SK-N-SH (cell line): ENCODE measurements at regions not wholly inside any gene's neighbourhood (a gene's known extent, or its start where the extent isn't known, plus 50 kb on each side); places are given as distances from the start of the nearest gene placed in this dataset.

ENCODE experiments used
- CTCF ChIA-PET: fragments of 300-600, 350-600 bp; formaldehyde crosslinking; extraction: SDS; loops from one replicate; lab custom pipeline; 2021; lab: Yijun Ruan, JAX
- POLR2A ChIA-PET: fragments of 350-600 bp; sonication (Branson Sonifier 250); formaldehyde crosslinking; extraction: SDS; loops from one replicate; lab custom pipeline; 2020; ENCODE audit warnings: antibody characterized with exemption, inconsistent platforms; lab: Yijun Ruan, JAX
- DNase-seq: peaks from one replicate; pipeline ENCODE4 v3.0.0; 2012
- H2AFZ ChIP-seq: fragments of 200-600 bp; sonication (generic); 2 replicates; pipeline ENCODE4 v1.8.1; 2016; ENCODE audit warnings: antibody characterized with exemption, mild to moderate bottlenecking, low read depth
- H3F3A ChIP-seq: fragments of 200-600 bp; sonication (generic); replicated peaks from 2 replicates; pipeline ENCODE3; 2016; ENCODE audit warnings: antibody characterized with exemption, mild to moderate bottlenecking; ENCODE audit not compliant: insufficient read depth
- H3K27ac ChIP-seq, 2 experiments: fragments of 200-500 bp in 1 of 2; fragments of 200-600 bp in 1 of 2; sonication (Bioruptor generic) in 1 of 2; sonication (generic), shearing (Covaris generic) in 1 of 2; 2 replicates each; pipeline versions ENCODE4 v1.5.1 to v1.6.1; 2014 to 2016; ENCODE audit warnings: low read depth in 2 of 2, inconsistent platforms in 1 of 2, low read length in 1 of 2, mild to moderate bottlenecking in 1 of 2, mixed read lengths in 1 of 2
- H3K27me3 ChIP-seq: fragments of 200-600 bp; sonication (generic), shearing (Covaris generic); 2 replicates; pipeline ENCODE4 v1.6.1; 2016; ENCODE audit warnings: mixed run types; ENCODE audit not compliant: insufficient read depth
- H3K36me3 ChIP-seq, 2 experiments: fragments of 200-500 bp in 1 of 2; fragments of 200-600 bp in 1 of 2; sonication (Bioruptor generic) in 1 of 2; sonication (generic) in 1 of 2; replicated peaks in 1 of 2; 2 replicates each; pipeline versions ENCODE3 to v1.5.1; 2014 to 2016; ENCODE audit warnings: low read length in 1 of 2, mild to moderate bottlenecking in 1 of 2; ENCODE audit not compliant: insufficient read depth in 2 of 2, control insufficient read depth in 1 of 2
- H3K4me1 ChIP-seq, 2 experiments: fragments of 200-500 bp in 1 of 2; fragments of 200-600 bp in 1 of 2; sonication (Bioruptor generic) in 1 of 2; sonication (generic), shearing (Covaris generic) in 1 of 2; 2 replicates each; pipeline versions ENCODE4 v1.5.1 to v1.6.1; 2014 to 2016; ENCODE audit warnings: low read depth in 1 of 2, low read length in 1 of 2, mixed run types in 1 of 2; ENCODE audit not compliant: insufficient read depth in 2 of 2, control insufficient read depth in 1 of 2
- H3K4me2 ChIP-seq: fragments of 200-600 bp; sonication (generic), shearing (Covaris generic); 2 replicates; pipeline ENCODE4 v1.6.1; 2017; ENCODE audit warnings: mixed run types
- H3K4me3 ChIP-seq, 2 experiments: fragments of 200-500 bp in 1 of 2; fragments of 200-600 bp in 1 of 2; sonication (Bioruptor generic) in 1 of 2; sonication (generic), shearing (Covaris generic) in 1 of 2; 2 replicates each; pipeline versions ENCODE4 v1.5.1 to v1.8.1; 2014 to 2016; ENCODE audit warnings: low read depth in 2 of 2, inconsistent platforms in 1 of 2, low read length in 1 of 2, mild to moderate bottlenecking in 1 of 2, mixed read lengths in 1 of 2, moderate library complexity in 1 of 2
- H3K79me2 ChIP-seq: fragments of 200-600 bp; sonication (generic); 2 replicates; pipeline ENCODE4 v1.8.1; 2017; ENCODE audit warnings: mild to moderate bottlenecking; ENCODE audit not compliant: insufficient read depth
- H3K9ac ChIP-seq: fragments of 200-600 bp; sonication (generic); 2 replicates; pipeline ENCODE4 v1.6.1; 2017; ENCODE audit warnings: mixed run types
- H3K9me2 ChIP-seq: fragments of 200-600 bp; sonication (generic); 2 replicates; pipeline ENCODE4 v1.6.1; 2017; ENCODE audit warnings: mixed run types
- H3K9me3 ChIP-seq: fragments of 200-600 bp; sonication (generic); 2 replicates; pipeline ENCODE4 v1.6.1; 2017; ENCODE audit warnings: mixed run types, mild to moderate bottlenecking, moderate library complexity
- H4K20me1 ChIP-seq: fragments of 200-600 bp; sonication (generic); 2 replicates; pipeline ENCODE4 v1.6.1; 2017; ENCODE audit warnings: mild to moderate bottlenecking, mixed run types; ENCODE audit not compliant: insufficient read depth
- ELF1 ChIP-seq: IDR thresholded peaks from 2 replicates; pipeline ENCODE4 v1.4.0; 2012
- EP300 ChIP-seq, 2 experiments: IDR thresholded peaks; 2 replicates each; pipeline versions ENCODE4 v1.4.0 to v1.6.1; 2012; ENCODE audit warnings: borderline replicate concordance in 1 of 2, low read depth in 1 of 2, low read length in 1 of 2
- FOXM1 ChIP-seq: IDR thresholded peaks from 2 replicates; pipeline ENCODE4 v1.4.0; 2012; ENCODE audit warnings: low read depth, mild to moderate bottlenecking
- JUND ChIP-seq: IDR thresholded peaks from 2 replicates; pipeline ENCODE4 v1.4.0; 2012
- MXI1 ChIP-seq: IDR thresholded peaks from 2 replicates; pipeline ENCODE4 v1.6.1; 2012; ENCODE audit warnings: mild to moderate bottlenecking, low read depth, low read length, improper control_type of control experiment
- NFIC ChIP-seq: IDR thresholded peaks from 2 replicates; pipeline ENCODE4 v1.4.0; 2012; ENCODE audit warnings: borderline replicate concordance
- NRF1 ChIP-seq: IDR thresholded peaks from 2 replicates; pipeline ENCODE4 v1.6.1; 2012; ENCODE audit warnings: low read depth, mild to moderate bottlenecking, low read length
- POLR2AphosphoS5 ChIP-seq: IDR thresholded peaks from 2 replicates; pipeline ENCODE4 v1.6.1; 2012; ENCODE audit warnings: low read depth, low read length
- SMC3 ChIP-seq: IDR thresholded peaks from 2 replicates; pipeline ENCODE4 v1.6.1; 2012; ENCODE audit warnings: low read depth, low read length, improper control_type of control experiment
- TAF1 ChIP-seq: IDR thresholded peaks from 2 replicates; pipeline ENCODE4 v1.6.1; 2012; ENCODE audit warnings: low read depth, mild to moderate bottlenecking, low read length, moderate library complexity, borderline replicate concordance
- TCF12 ChIP-seq: IDR thresholded peaks from 2 replicates; pipeline ENCODE4 v1.4.0; 2012
- WGBS: methylation state at CpG from one replicate; pipeline ENCODE4 v1.1.6; 2017; ENCODE audit warnings: low lambda C conversion rate; 5-methylcytosine and 5-hydroxymethylcytosine counted together
- TF ChIP-seq, protein P1 (sequence below): IDR thresholded peaks from 2 replicates; pipeline ENCODE4; 2012
- TF ChIP-seq, protein P2 (sequence below): fragments of 200-600 bp; sonication (generic); IDR thresholded peaks from 2 replicates; pipeline ENCODE4 v1.6.1; 2017; ENCODE audit warnings: antibody characterized with exemption, mild to moderate bottlenecking, moderate library complexity
- TF ChIP-seq, protein P3 (sequence below): IDR thresholded peaks from 2 replicates; pipeline ENCODE4 v1.4.0; 2012; ENCODE audit warnings: low read depth
- TF ChIP-seq, protein P4 (sequence below): IDR thresholded peaks from 2 replicates; pipeline ENCODE4 v1.6.1; 2012; ENCODE audit warnings: mild to moderate bottlenecking, low read depth, low read length, moderate library complexity
- TF ChIP-seq, protein P5 (sequence below): fragments of 150-350 bp; IDR thresholded peaks from 2 replicates; pipeline ENCODE4 v1.6.1; 2017; ENCODE audit warnings: antibody characterized with exemption, low read length, low read depth, borderline replicate concordance
- TF ChIP-seq, protein P6 (sequence below): IDR thresholded peaks from 2 replicates; pipeline ENCODE4 v1.4.0; 2012; ENCODE audit warnings: low read depth, borderline replicate concordance

DNA sequence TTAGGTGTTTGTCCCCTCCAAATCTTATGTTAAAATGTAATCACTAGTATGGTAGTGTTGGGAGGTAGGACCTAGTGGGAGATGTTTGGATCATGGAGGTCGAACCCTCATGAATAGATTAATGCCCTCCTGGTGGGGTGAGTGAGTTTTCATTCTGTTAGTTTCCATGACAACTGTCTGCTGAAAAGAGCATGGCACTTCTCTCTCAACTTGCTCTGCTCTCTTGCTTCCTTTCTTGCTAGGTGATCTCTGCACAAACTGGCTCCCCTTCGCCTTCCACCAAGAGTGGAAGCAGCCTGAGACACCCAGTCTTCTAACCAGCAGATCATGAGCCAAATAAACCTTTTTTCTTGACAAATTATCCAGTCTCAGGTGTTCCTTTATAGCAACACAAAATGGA is 853.9 kb downstream of the SORCS1 start:
- Histone ChIP-seq H4K20me1 (no peaks in the 10 kb centered on the region), H3K4me1 (no peaks in the 10 kb centered on the region), H3F3A (no peaks in the 10 kb centered on the region), H3K79me2 (no peaks in the 10 kb centered on the region), H3K9me3 (no peaks in the 10 kb centered on the region), H3K9me2 (no peaks in the 10 kb centered on the region), H3K4me3 (no peak overlapping the region; a peak in 1 of 4 replicates), H3K27ac (no peak overlapping the region), H3K4me2 (no peak overlapping the region), H2AFZ (no peak overlapping the region), H3K27me3 (no peaks in the 10 kb centered on the region), H3K36me3 (no peaks in the 10 kb centered on the region), H3K9ac (no peak overlapping the region)
- CTCF ChIA-PET: no interaction called here
- no peak for DNase-seq
- POLR2A ChIA-PET: no interaction called here
- WGBS: 6% methylated on average over 2 of the region's 2 CpGs
- TF ChIP-seq NRF1: no peak
- TF ChIP-seq JUND: no peak
- TF ChIP-seq TCF12: no peak
- no peak for TF ChIP-seq MXI1
- TF ChIP-seq EP300 (IDR thresholded peaks at IDR 0.05; ENCODE audit: borderline replicate concordance in 1 of 2, low read depth in 1 of 2, low read length in 1 of 2): no peak
- TF ChIP-seq POLR2AphosphoS5: no peak
- TF ChIP-seq, protein P1, sequence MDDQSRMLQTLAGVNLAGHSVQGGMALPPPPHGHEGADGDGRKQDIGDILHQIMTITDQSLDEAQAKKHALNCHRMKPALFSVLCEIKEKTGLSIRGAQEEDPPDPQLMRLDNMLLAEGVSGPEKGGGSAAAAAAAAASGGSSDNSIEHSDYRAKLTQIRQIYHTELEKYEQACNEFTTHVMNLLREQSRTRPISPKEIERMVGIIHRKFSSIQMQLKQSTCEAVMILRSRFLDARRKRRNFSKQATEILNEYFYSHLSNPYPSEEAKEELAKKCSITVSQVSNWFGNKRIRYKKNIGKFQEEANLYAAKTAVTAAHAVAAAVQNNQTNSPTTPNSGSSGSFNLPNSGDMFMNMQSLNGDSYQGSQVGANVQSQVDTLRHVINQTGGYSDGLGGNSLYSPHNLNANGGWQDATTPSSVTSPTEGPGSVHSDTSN: no peak
- no peak for TF ChIP-seq FOXM1
- TF ChIP-seq, protein P2, sequence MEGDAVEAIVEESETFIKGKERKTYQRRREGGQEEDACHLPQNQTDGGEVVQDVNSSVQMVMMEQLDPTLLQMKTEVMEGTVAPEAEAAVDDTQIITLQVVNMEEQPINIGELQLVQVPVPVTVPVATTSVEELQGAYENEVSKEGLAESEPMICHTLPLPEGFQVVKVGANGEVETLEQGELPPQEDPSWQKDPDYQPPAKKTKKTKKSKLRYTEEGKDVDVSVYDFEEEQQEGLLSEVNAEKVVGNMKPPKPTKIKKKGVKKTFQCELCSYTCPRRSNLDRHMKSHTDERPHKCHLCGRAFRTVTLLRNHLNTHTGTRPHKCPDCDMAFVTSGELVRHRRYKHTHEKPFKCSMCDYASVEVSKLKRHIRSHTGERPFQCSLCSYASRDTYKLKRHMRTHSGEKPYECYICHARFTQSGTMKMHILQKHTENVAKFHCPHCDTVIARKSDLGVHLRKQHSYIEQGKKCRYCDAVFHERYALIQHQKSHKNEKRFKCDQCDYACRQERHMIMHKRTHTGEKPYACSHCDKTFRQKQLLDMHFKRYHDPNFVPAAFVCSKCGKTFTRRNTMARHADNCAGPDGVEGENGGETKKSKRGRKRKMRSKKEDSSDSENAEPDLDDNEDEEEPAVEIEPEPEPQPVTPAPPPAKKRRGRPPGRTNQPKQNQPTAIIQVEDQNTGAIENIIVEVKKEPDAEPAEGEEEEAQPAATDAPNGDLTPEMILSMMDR: no peak
- TF ChIP-seq NFIC: no peak

DNA sequence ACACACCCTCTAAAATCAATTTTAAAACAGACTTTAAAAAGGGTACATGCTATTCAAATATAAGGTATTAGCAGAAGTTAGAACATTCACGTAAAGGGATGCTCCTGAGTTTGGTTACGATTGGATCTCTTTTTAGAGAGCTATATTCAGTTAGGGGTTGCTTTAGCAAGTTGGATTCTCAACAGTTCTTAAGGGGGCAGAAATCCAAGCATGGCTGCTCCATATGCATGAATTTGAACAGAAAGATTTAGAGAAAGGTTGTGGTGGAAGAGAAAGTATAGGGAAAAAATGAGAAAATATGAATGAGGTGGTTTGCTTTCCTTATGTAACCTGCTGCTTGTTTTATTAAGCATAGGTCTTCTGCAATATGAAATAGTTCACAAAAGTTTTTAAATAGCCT is 855.1 kb downstream of the SORCS1 start:
- POLR2A ChIA-PET: no interaction called here
- DNase-seq: no peak
- Histone ChIP-seq H3K36me3 (no peaks in the 10 kb centered on the region), H3K4me3 (no peak overlapping the region), H3K79me2 (no peaks in the 10 kb centered on the region), H3K9me3 (no peaks in the 10 kb centered on the region), H2AFZ (no peak overlapping the region), H3K4me2 (no peak overlapping the region), H3K9ac (no peak overlapping the region), H3K9me2 (no peaks in the 10 kb centered on the region), H3K27ac (no peak overlapping the region), H3K27me3 (no peaks in the 10 kb centered on the region), H3K4me1 (no peaks in the 10 kb centered on the region), H4K20me1 (no peaks in the 10 kb centered on the region), H3F3A (no peaks in the 10 kb centered on the region)
- WGBS: 26% methylated on average over 2 of the region's 2 CpGs
- no peak for TF ChIP-seq TCF12
- no peak for TF ChIP-seq EP300 (IDR thresholded peaks at IDR 0.05; ENCODE audit: borderline replicate concordance in 1 of 2, low read depth in 1 of 2, low read length in 1 of 2)
- TF ChIP-seq, protein P3, sequence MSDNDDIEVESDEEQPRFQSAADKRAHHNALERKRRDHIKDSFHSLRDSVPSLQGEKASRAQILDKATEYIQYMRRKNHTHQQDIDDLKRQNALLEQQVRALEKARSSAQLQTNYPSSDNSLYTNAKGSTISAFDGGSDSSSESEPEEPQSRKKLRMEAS: no peak
- TF ChIP-seq, protein P4, sequence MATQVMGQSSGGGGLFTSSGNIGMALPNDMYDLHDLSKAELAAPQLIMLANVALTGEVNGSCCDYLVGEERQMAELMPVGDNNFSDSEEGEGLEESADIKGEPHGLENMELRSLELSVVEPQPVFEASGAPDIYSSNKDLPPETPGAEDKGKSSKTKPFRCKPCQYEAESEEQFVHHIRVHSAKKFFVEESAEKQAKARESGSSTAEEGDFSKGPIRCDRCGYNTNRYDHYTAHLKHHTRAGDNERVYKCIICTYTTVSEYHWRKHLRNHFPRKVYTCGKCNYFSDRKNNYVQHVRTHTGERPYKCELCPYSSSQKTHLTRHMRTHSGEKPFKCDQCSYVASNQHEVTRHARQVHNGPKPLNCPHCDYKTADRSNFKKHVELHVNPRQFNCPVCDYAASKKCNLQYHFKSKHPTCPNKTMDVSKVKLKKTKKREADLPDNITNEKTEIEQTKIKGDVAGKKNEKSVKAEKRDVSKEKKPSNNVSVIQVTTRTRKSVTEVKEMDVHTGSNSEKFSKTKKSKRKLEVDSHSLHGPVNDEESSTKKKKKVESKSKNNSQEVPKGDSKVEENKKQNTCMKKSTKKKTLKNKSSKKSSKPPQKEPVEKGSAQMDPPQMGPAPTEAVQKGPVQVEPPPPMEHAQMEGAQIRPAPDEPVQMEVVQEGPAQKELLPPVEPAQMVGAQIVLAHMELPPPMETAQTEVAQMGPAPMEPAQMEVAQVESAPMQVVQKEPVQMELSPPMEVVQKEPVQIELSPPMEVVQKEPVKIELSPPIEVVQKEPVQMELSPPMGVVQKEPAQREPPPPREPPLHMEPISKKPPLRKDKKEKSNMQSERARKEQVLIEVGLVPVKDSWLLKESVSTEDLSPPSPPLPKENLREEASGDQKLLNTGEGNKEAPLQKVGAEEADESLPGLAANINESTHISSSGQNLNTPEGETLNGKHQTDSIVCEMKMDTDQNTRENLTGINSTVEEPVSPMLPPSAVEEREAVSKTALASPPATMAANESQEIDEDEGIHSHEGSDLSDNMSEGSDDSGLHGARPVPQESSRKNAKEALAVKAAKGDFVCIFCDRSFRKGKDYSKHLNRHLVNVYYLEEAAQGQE: no peak
- TF ChIP-seq, protein P2: no peak
- no peak for TF ChIP-seq FOXM1
- TF ChIP-seq ELF1: no peak
- no peak for TF ChIP-seq POLR2AphosphoS5
- TF ChIP-seq MXI1: no peak
- TF ChIP-seq SMC3: no peak
- TF ChIP-seq TAF1: no peak
- TF ChIP-seq, protein P5, sequence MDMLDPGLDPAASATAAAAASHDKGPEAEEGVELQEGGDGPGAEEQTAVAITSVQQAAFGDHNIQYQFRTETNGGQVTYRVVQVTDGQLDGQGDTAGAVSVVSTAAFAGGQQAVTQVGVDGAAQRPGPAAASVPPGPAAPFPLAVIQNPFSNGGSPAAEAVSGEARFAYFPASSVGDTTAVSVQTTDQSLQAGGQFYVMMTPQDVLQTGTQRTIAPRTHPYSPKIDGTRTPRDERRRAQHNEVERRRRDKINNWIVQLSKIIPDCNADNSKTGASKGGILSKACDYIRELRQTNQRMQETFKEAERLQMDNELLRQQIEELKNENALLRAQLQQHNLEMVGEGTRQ: no peak
- TF ChIP-seq, protein P6, sequence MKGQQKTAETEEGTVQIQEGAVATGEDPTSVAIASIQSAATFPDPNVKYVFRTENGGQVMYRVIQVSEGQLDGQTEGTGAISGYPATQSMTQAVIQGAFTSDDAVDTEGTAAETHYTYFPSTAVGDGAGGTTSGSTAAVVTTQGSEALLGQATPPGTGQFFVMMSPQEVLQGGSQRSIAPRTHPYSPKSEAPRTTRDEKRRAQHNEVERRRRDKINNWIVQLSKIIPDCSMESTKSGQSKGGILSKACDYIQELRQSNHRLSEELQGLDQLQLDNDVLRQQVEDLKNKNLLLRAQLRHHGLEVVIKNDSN: no peak
- CTCF ChIA-PET: no interaction called here
